Gastroesophageal sphincter (tissue), 4 donors: ENCODE measurements at regions not wholly inside any gene's neighbourhood (a gene's known extent, or its start where the extent isn't known, plus 50 kb on each side); places are given as distances from the start of the nearest gene placed in this dataset.

Source experiments
- ATAC-seq: fragments of 150-250 bp; one replicate; pipeline ENCODE4 v1.9.1; 2016; ENCODE audit warnings: mild to moderate bottlenecking, moderate library complexity
- H3K27ac ChIP-seq, 4 donors: fragments of 200-600 bp; sonication (generic) in 3 of 4; 1 replicate in 3 of 4; 2 replicates in 1 of 4; pipeline ENCODE4 v1.5.1; 2016 to 2019
- H3K27me3 ChIP-seq: fragments of 200-600 bp; sonication (generic); one replicate; pipeline ENCODE4 v1.5.1; 2019
- H3K36me3 ChIP-seq, 2 donors: fragments of 200-600 bp; sonication (generic); one replicate each; pipeline ENCODE4 v1.5.1; 2019; ENCODE audit warnings: control low read depth in 1 of 2
- H3K4me1 ChIP-seq, 3 donors: fragments of 200-600 bp; sonication (generic); 1 replicate in 2 of 3; 2 replicates in 1 of 3; pipeline ENCODE4 v1.5.1; 2016 to 2019; ENCODE audit warnings: control low read depth in 2 of 3
- H3K4me3 ChIP-seq, 2 donors: fragments of 200-600 bp; sonication (generic); one replicate each; pipeline ENCODE4 v1.5.1; 2019; ENCODE audit warnings: mild to moderate bottlenecking in 1 of 2, moderate library complexity in 1 of 2
- H3K9me3 ChIP-seq, 3 donors: fragments of 200-600 bp; sonication (generic); one replicate each; pipeline ENCODE4 v1.5.1; 2017 to 2019; ENCODE audit warnings: control low read depth in 2 of 3
- EP300 ChIP-seq: sonication (generic); formaldehyde crosslinking; IDR thresholded peaks from one replicate; pipeline ENCODE4 v1.6.1; 2017; ENCODE audit warnings: antibody characterized with exemption, mild to moderate bottlenecking
- POLR2A ChIP-seq, 2 donors: fragments of 450-650 bp; IDR thresholded peaks; one replicate each; pipeline ENCODE4 v1.6.1; 2017; ENCODE audit warnings: antibody characterized with exemption in 2 of 2, mild to moderate bottlenecking in 2 of 2, moderate library complexity in 1 of 2
- POLR2AphosphoS5 ChIP-seq: sonication (generic); formaldehyde crosslinking; IDR thresholded peaks from one replicate; pipeline ENCODE4 v1.6.1; 2017; ENCODE audit warnings: antibody characterized with exemption
- WGBS, 2 donors: methylation state at CpG; one replicate each; pipeline ENCODE4 v1.1.5; 2018; ENCODE audit warnings: low coverage in 1 of 2; 5-methylcytosine and 5-hydroxymethylcytosine counted together
- TF ChIP-seq, protein P1 (sequence below), 4 experiments: fragments of 200-600 bp in 2 of 4; fragments of 450-650 bp in 2 of 4; sonication (generic) in 1 of 4; IDR thresholded peaks; one replicate each; pipeline ENCODE4 v1.5.1; 2017 to 2019; ENCODE audit warnings: antibody characterized with exemption in 4 of 4, mild to moderate bottlenecking in 2 of 4, moderate library complexity in 2 of 4

DNA sequence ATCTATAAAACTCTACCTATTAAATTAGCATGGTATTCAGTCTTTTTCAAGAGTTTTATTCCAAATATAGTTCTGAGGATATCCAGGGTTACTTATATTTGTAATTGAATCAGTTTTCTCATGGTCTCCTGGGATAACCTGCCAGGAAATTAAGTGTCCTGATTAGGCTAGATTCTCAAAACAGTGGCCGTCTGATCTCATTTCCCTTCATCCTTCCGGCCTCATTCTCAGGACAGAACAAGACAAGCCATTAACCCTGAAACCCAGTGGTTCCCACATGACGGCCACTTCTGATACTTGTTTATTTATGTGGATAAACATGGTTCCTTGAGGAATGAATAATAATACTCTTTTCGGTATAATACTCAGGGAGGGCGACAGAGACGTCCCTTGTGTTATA, 417.6 kb upstream of the POT1 start:
- WGBS, 2 donors: 40 to 62% methylated on average over 5 to 6 of the region's 6 CpGs
- Histone ChIP-seq H3K27me3 (no peaks in the 10 kb centered on the region), H3K4me3 (no peak overlapping the region), H3K27ac (no peak overlapping the region), H3K4me1 (no peaks in the 10 kb centered on the region), H3K36me3 (no peaks in the 10 kb centered on the region), H3K9me3 (no peaks in the 10 kb centered on the region)
- no peak for ATAC-seq
- no peak for TF ChIP-seq POLR2A (IDR thresholded peaks at IDR 0.05)
- TF ChIP-seq POLR2AphosphoS5: no peak
- no peak for TF ChIP-seq EP300
- TF ChIP-seq, protein P1, sequence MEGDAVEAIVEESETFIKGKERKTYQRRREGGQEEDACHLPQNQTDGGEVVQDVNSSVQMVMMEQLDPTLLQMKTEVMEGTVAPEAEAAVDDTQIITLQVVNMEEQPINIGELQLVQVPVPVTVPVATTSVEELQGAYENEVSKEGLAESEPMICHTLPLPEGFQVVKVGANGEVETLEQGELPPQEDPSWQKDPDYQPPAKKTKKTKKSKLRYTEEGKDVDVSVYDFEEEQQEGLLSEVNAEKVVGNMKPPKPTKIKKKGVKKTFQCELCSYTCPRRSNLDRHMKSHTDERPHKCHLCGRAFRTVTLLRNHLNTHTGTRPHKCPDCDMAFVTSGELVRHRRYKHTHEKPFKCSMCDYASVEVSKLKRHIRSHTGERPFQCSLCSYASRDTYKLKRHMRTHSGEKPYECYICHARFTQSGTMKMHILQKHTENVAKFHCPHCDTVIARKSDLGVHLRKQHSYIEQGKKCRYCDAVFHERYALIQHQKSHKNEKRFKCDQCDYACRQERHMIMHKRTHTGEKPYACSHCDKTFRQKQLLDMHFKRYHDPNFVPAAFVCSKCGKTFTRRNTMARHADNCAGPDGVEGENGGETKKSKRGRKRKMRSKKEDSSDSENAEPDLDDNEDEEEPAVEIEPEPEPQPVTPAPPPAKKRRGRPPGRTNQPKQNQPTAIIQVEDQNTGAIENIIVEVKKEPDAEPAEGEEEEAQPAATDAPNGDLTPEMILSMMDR (IDR thresholded peaks at IDR 0.05): no peak

DNA sequence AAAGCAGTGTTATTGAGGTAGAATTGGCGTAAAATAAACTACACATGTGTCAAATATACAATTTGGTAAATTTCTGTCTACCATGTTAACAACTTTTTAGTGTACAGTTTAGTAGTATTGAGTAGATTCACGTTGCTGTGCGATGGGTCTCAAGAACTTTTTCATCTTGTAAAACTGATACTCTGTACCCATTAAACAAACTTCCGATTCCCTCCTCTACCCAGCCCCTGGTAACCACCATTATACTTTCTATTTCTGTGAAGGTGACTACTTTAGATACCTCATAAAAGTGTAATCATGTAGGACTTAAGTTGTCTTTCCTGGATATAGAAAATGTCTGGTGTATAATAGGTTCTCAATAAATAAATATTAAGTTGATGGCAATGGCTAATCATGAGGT, 408.5 kb upstream of the POT1 start:
- Histone ChIP-seq H3K4me3 (no peak overlapping the region), H3K36me3 (no peaks in the 10 kb centered on the region), H3K9me3 (no peaks in the 10 kb centered on the region), H3K27me3 (no peaks in the 10 kb centered on the region), H3K4me1 (no peaks in the 10 kb centered on the region), H3K27ac (no peak overlapping the region)
- TF ChIP-seq, protein P1 (IDR thresholded peaks at IDR 0.05): no peak
- TF ChIP-seq POLR2AphosphoS5 (no peak), EP300 (no peak), POLR2A (IDR thresholded peaks at IDR 0.05) (no peak)
- no peak for ATAC-seq
- 87 to 89% methylated on average over 4 of the region's 4 CpGs for WGBS, 2 donors

DNA sequence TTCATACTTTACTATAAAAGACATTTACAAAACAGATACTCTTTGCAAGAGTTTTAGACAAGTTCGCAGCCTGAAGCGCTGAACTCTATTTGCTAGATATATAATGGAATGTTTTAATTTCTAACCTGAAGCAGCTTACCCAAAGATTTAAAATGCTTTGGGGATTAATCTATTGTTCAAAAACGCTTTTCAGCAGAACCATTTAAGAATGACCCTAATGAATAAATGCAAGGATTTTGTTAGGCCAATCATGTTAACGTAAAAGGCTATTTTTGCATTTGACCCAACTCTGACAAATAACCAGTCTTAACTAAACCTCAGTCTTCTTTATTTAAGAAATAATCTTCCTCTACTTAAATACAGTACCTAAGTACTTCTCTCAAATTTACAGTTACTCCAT, 406.7 kb upstream of the POT1 start:
- Histone ChIP-seq H3K4me1 (no peaks in the 10 kb centered on the region), H3K4me3 (no peak overlapping the region), H3K27me3 (no peaks in the 10 kb centered on the region), H3K27ac (no peak overlapping the region), H3K9me3 (peaks cover 0 to 13% (median 0%) of the 10 kb centered on the region in 3 donors), H3K36me3 (no peaks in the 10 kb centered on the region)
- TF ChIP-seq EP300 (no peak), POLR2AphosphoS5 (no peak), POLR2A (IDR thresholded peaks at IDR 0.05) (no peak)
- TF ChIP-seq, protein P1 (IDR thresholded peaks at IDR 0.05): no peak
- WGBS, 2 donors: 71 to 72% methylated on average over 4 of the region's 4 CpGs
- ATAC-seq: no peak

DNA sequence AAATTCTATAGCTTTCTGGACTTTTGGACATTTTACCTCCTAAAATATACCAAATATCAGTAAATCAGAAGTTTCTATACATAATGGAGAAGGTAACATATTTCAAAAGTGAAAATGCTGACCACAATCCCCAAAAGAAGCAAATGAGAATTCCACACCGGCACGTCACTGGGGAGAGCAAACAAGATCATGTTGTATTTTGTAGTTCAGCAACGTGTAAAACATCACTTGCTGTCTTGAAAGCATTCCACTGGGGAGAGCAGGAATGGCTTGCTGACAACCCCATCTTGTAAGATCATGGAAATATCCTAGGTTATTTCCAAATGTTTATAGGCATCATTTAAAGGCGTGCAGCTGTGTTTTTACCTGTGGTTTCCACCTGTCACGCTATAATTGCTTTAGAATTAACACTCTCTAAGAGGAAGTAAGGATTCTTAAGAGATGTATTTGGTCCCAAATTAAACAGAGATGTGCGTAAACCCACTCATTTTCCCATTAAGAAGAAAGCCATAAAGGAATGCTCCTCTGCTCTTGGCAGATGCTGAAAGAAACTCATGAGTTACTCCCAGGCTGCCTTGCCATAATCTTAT, 397.1 kb upstream of the POT1 start:
- H3K27ac ChIP-seq: no peak overlapping the region
- no peak for TF ChIP-seq EP300
- no peak for TF ChIP-seq POLR2AphosphoS5
- TF ChIP-seq, protein P1 (IDR thresholded peaks at IDR 0.05): no peak
- TF ChIP-seq POLR2A (IDR thresholded peaks at IDR 0.05): no peak
- ATAC-seq: no peak
- H3K9me3 ChIP-seq: peaks cover 0 to 1% (median 0%) of the 10 kb centered on the region in 3 donors
- WGBS, 2 donors: 61 to 67% methylated on average over 4 to 6 of the region's 6 CpGs
- H3K27me3 ChIP-seq: no peaks in the 10 kb centered on the region
- no peaks in the 10 kb centered on the region for H3K4me1 ChIP-seq
- H3K36me3 ChIP-seq: no peaks in the 10 kb centered on the region
- no peak overlapping the region for H3K4me3 ChIP-seq

DNA sequence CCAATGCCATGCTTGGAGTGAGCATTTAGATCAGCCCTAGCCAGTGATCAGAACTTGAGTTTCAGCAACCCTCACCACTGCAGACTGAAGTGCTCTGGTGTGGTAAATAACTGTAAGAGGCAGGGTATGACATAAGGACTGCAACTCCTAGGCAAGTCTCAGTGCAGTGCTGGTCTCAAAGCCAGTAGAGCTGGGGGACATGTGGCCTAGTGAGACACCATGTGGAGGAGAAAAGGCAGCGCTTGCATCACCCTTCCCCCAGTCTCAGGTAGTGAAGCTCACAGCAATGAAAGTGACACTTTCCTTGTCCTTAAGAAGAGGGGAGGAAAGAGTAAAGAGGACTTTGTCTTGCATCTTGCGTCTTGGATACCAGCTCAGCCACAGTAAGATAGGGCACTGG, 386.8 kb upstream of the POT1 start:
- Histone ChIP-seq H3K27me3 (no peaks in the 10 kb centered on the region), H3K9me3 (peaks cover 0 to 6% (median 0%) of the 10 kb centered on the region in 3 donors), H3K4me3 (no peak overlapping the region), H3K4me1 (no peaks in the 10 kb centered on the region), H3K27ac (no peak overlapping the region), H3K36me3 (no peaks in the 10 kb centered on the region)
- 58% methylated on average over 2 of the region's 2 CpGs; no CpG with 5 or more reads in 1 of the 2 donors for WGBS, 2 donors
- peak; percentile 19 for ATAC-seq
- no peak for TF ChIP-seq POLR2AphosphoS5
- no peak for TF ChIP-seq EP300
- TF ChIP-seq, protein P1 (IDR thresholded peaks at IDR 0.05): no peak
- TF ChIP-seq POLR2A (IDR thresholded peaks at IDR 0.05): no peak
